ENCODE measurements at regions not wholly inside any gene's neighbourhood (a gene's known extent, or its start where the extent isn't known, plus 50 kb on each side); places are given as distances from the start of the nearest gene placed in this dataset.

DNA sequence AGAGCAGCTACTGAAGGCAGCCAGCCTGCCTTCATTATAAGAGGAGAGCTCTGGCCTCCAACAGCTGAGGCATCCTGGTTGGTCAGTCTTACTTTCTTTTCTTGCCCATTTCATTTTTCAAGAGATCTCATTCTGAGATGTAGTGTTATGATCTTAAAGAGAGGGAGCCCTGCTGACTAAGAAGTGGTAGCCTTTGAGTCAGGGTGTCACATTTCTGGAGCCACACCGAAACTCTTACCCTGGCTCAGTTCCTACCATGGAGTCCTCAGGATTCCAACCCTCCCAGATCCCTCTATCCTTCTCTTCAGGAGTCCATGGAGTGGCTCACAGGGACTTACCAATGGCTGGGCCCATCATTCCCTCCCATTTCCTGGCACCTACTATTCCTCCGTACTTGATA lies 386.1 kb upstream of the LARGE1 start:
- ChIA-PET CTCF (no interaction called here), POLR2A (no interaction called here)
- H3K9me3 ChIP-seq (replicated peaks; ENCODE audit: control insufficient read depth, insufficient read depth, low read length): peaks cover 6% of the 10 kb centered on the region
- no peaks in the 10 kb centered on the region for H3K27me3 ChIP-seq (ENCODE audit: control insufficient read depth in 2 of 2, insufficient read depth in 2 of 2, low read length in 2 of 2)
- H3K9me1 ChIP-seq (replicated peaks; ENCODE audit: control insufficient read depth, extremely low read depth, insufficient read depth, low read length): no peaks in the 10 kb centered on the region
- DNase-seq (ENCODE audit: low read depth, low spot score): no peak
- no peaks in the 10 kb centered on the region for H4K20me1 ChIP-seq (replicated peaks; ENCODE audit: control insufficient read depth, extremely low read depth, insufficient read depth, low read length)
- H3K79me2 ChIP-seq (ENCODE audit: control insufficient read depth, insufficient read depth, low read length): no peaks in the 10 kb centered on the region
- H3K27ac ChIP-seq (ENCODE audit: insufficient read depth, low read depth, low read length): no peak overlapping the region
- H3K4me1 ChIP-seq (ENCODE audit: control insufficient read depth, extremely low read depth, insufficient read depth, low read length): no peaks in the 10 kb centered on the region
- TF ChIP-seq EZH2 (IDR thresholded peaks at IDR 0.05; ENCODE audit: borderline replicate concordance, low read depth, low read length, severe bottlenecking): no peak
- no peak for TF ChIP-seq FOS (IDR thresholded peaks at IDR 0.05; ENCODE audit: borderline replicate concordance, insufficient read depth, low read length)
- no peak for TF ChIP-seq GATA2 (IDR thresholded peaks at IDR 0.05; ENCODE audit: insufficient read depth, insufficient read length, low read depth, low read length)
- no peak for TF ChIP-seq POLR2A (IDR thresholded peaks at IDR 0.05; ENCODE audit: low read depth, low read length)
- TF ChIP-seq MYC (IDR thresholded peaks at IDR 0.05; ENCODE audit: low read depth, low read length): no peak
- TF ChIP-seq, protein P1, sequence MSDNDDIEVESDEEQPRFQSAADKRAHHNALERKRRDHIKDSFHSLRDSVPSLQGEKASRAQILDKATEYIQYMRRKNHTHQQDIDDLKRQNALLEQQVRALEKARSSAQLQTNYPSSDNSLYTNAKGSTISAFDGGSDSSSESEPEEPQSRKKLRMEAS (IDR thresholded peaks at IDR 0.05; ENCODE audit: insufficient read depth, insufficient read length): no peak
- TF ChIP-seq, protein P2, sequence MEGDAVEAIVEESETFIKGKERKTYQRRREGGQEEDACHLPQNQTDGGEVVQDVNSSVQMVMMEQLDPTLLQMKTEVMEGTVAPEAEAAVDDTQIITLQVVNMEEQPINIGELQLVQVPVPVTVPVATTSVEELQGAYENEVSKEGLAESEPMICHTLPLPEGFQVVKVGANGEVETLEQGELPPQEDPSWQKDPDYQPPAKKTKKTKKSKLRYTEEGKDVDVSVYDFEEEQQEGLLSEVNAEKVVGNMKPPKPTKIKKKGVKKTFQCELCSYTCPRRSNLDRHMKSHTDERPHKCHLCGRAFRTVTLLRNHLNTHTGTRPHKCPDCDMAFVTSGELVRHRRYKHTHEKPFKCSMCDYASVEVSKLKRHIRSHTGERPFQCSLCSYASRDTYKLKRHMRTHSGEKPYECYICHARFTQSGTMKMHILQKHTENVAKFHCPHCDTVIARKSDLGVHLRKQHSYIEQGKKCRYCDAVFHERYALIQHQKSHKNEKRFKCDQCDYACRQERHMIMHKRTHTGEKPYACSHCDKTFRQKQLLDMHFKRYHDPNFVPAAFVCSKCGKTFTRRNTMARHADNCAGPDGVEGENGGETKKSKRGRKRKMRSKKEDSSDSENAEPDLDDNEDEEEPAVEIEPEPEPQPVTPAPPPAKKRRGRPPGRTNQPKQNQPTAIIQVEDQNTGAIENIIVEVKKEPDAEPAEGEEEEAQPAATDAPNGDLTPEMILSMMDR (IDR thresholded peaks at IDR 0.05; ENCODE audit: extremely low read depth in 1 of 2, insufficient read depth in 1 of 2, low read depth in 1 of 2, low read length in 2 of 2): no peak
- BruUV-seq (replicated peaks): no TSS peak
- no peak for FAIRE-seq
- H3K4me3 ChIP-seq (replicated peaks in 1 of 3; ENCODE audit: insufficient read depth in 1 of 3, low read depth in 1 of 3, low read length in 3 of 3): no peak overlapping the region
- intact Hi-C loops (cut with micrococcal nuclease): no loop called here
- no peak overlapping the region for H2AFZ ChIP-seq (ENCODE audit: low read depth, low read length)
- no peak overlapping the region for H3K9ac ChIP-seq (replicated peaks; ENCODE audit: extremely low read depth, insufficient read depth, low read length)
- dilution Hi-C loops (cut with MboI; ENCODE audit: extremely low pct_ligation_motif_present, low sequenced_read_pairs): no loop called here
- H3K36me3 ChIP-seq (ENCODE audit: control insufficient read depth in 2 of 2, extremely low read depth in 1 of 2, insufficient read depth in 2 of 2, low read length in 2 of 2): no peaks in the 10 kb centered on the region
- H3K4me2 ChIP-seq (ENCODE audit: insufficient read depth, low read length): no peak overlapping the region

DNA sequence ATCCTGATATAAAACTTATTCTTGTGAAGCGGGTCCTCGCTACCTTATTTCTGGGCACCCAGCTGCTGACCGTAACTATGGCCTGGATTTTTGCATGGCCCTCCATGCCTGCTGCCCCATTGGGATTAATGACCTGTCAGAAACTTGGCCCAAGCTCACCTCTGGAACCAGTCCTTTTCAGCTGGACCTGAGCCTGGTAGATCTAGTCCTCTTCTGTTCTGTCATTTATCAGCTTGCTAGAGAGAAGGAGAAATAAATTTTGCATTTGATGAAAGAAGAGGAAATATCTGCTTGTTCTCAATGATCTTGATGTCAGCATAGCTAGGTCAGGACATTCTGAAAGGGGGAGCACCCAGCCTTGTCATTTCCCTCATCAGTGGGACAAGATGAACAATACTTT lies 387.8 kb upstream of the LARGE1 start:
- Histone ChIP-seq H3K9me1 (replicated peaks; ENCODE audit: control insufficient read depth, extremely low read depth, insufficient read depth, low read length) (no peaks in the 10 kb centered on the region), H3K4me3 (replicated peaks in 1 of 3; ENCODE audit: insufficient read depth in 1 of 3, low read depth in 1 of 3, low read length in 3 of 3) (no peak overlapping the region), H3K9me3 (replicated peaks; ENCODE audit: control insufficient read depth, insufficient read depth, low read length) (peaks cover 9% of the 10 kb centered on the region), H4K20me1 (replicated peaks; ENCODE audit: control insufficient read depth, extremely low read depth, insufficient read depth, low read length) (no peaks in the 10 kb centered on the region), H3K36me3 (ENCODE audit: control insufficient read depth in 2 of 2, extremely low read depth in 1 of 2, insufficient read depth in 2 of 2, low read length in 2 of 2) (no peaks in the 10 kb centered on the region), H3K4me2 (ENCODE audit: insufficient read depth, low read length) (no peak overlapping the region), H3K79me2 (ENCODE audit: control insufficient read depth, insufficient read depth, low read length) (no peaks in the 10 kb centered on the region), H3K4me1 (ENCODE audit: control insufficient read depth, extremely low read depth, insufficient read depth, low read length) (no peaks in the 10 kb centered on the region), H3K27me3 (ENCODE audit: control insufficient read depth in 2 of 2, insufficient read depth in 2 of 2, low read length in 2 of 2) (no peaks in the 10 kb centered on the region), H3K27ac (ENCODE audit: insufficient read depth, low read depth, low read length) (no peak overlapping the region), H3K9ac (replicated peaks; ENCODE audit: extremely low read depth, insufficient read depth, low read length) (no peak overlapping the region), H2AFZ (ENCODE audit: low read depth, low read length) (no peak overlapping the region)
- TF ChIP-seq MYC (IDR thresholded peaks at IDR 0.05; ENCODE audit: low read depth, low read length) (no peak), POLR2AphosphoS5 (IDR thresholded peaks at IDR 0.05; ENCODE audit: insufficient read depth, low read depth, low read length) (no peak), JUN (IDR thresholded peaks at IDR 0.05; ENCODE audit: borderline replicate concordance, insufficient read depth, insufficient read length, low read depth) (no peak), GATA2 (IDR thresholded peaks at IDR 0.05; ENCODE audit: insufficient read depth, insufficient read length, low read depth, low read length) (no peak), POLR2A (IDR thresholded peaks at IDR 0.05; ENCODE audit: low read depth, low read length) (no peak), EZH2 (IDR thresholded peaks at IDR 0.05; ENCODE audit: borderline replicate concordance, low read depth, low read length, severe bottlenecking) (no peak), FOS (IDR thresholded peaks at IDR 0.05; ENCODE audit: borderline replicate concordance, insufficient read depth, low read length) (no peak)
- TF ChIP-seq, protein P1 (IDR thresholded peaks at IDR 0.05; ENCODE audit: insufficient read depth, insufficient read length): no peak
- TF ChIP-seq, protein P2 (IDR thresholded peaks at IDR 0.05; ENCODE audit: extremely low read depth in 1 of 2, insufficient read depth in 1 of 2, low read depth in 1 of 2, low read length in 2 of 2): no peak
- dilution Hi-C loops (cut with MboI; ENCODE audit: extremely low pct_ligation_motif_present, low sequenced_read_pairs): no loop called here
- CTCF ChIA-PET: no interaction called here
- FAIRE-seq (no peak), DNase-seq (ENCODE audit: low read depth, low spot score) (no peak)
- intact Hi-C loops (cut with micrococcal nuclease): no loop called here
- BruUV-seq (replicated peaks): no TSS peak
- POLR2A ChIA-PET: no interaction called here

All from endothelial cell of umbilical vein (primary cell).